OCI-LY3 (cell line): ENCODE measurements at regions not wholly inside any gene's neighbourhood (a gene's known extent, or its start where the extent isn't known, plus 50 kb on each side); places are given as distances from the start of the nearest gene placed in this dataset.

Experiments used
- H2AFZ ChIP-seq: fragments of 200-600, 300-600 bp; shearing (Covaris generic); 2 replicates; pipeline ENCODE4 v1.6.0; 2014; ENCODE audit warnings: antibody characterized with exemption, low read depth, low read length
- H3K27ac ChIP-seq: fragments of 200-600, 300-600 bp; sonication (generic); 2 replicates; pipeline ENCODE4 v1.5.1; 2014; ENCODE audit warnings: mild to moderate bottlenecking, low read length, moderate library complexity, mixed read lengths
- H3K27me3 ChIP-seq: fragments of 200-600, 300-600 bp; sonication (generic); 2 replicates; pipeline ENCODE4 v1.6.1; 2014; ENCODE audit warnings: low read depth, low read length, mixed read lengths
- H3K36me3 ChIP-seq: fragments of 200-600, 300-600 bp; sonication (generic); replicated peaks from 2 replicates; pipeline ENCODE3; 2014; ENCODE audit warnings: low read depth, low read length, mixed read lengths
- H3K4me1 ChIP-seq: fragments of 300-600, 200-600 bp; sonication (generic); 2 replicates; pipeline ENCODE4 v1.6.1; 2014; ENCODE audit warnings: low read length, mixed read lengths
- H3K4me2 ChIP-seq: fragments of 200-600, 300-600 bp; sonication (generic); 2 replicates; pipeline ENCODE4 v1.6.1; 2014; ENCODE audit warnings: low read length, mixed read lengths
- H3K4me3 ChIP-seq: fragments of 300-600, 200-600 bp; sonication (generic); 2 replicates; pipeline ENCODE4 v1.5.1; 2014; ENCODE audit warnings: antibody characterized with exemption, mild to moderate bottlenecking, low read length, moderate library complexity
- H3K79me2 ChIP-seq: fragments of 300-600, 200-600 bp; shearing (Covaris generic); 2 replicates; pipeline ENCODE4 v1.6.1; 2014; ENCODE audit warnings: mild to moderate bottlenecking, low read length, mixed read lengths
- H3K9ac ChIP-seq: fragments of 300-600, 200-600 bp; shearing (Covaris generic); 2 replicates; pipeline ENCODE4 v1.6.0; 2014; ENCODE audit warnings: mild to moderate bottlenecking, low read length, moderate library complexity
- H3K9me3 ChIP-seq: fragments of 200-600, 300-600 bp; shearing (Covaris generic); 2 replicates; pipeline ENCODE4 v1.6.1; 2014; ENCODE audit warnings: low read length, mixed read lengths; ENCODE audit not compliant: insufficient read depth
- H4K20me1 ChIP-seq: fragments of 200-600, 300-600 bp; sonication (generic); 2 replicates; pipeline ENCODE4 v1.6.1; 2016; ENCODE audit warnings: low read length, mixed read lengths; ENCODE audit not compliant: insufficient read depth
- EZH2phosphoT487 ChIP-seq: fragments of 200-600 bp; shearing (Covaris generic); IDR thresholded peaks from 2 replicates; pipeline ENCODE4 v1.6.1; 2018; ENCODE audit warnings: antibody characterized with exemption, mixed run types, low read depth
- TF ChIP-seq, protein P1 (sequence below): fragments of 200-600, 300-600 bp; sonication (generic); IDR thresholded peaks from 2 replicates; pipeline ENCODE4 v1.5.1; 2014; ENCODE audit warnings: antibody characterized with exemption, low read length, low read depth

DNA sequence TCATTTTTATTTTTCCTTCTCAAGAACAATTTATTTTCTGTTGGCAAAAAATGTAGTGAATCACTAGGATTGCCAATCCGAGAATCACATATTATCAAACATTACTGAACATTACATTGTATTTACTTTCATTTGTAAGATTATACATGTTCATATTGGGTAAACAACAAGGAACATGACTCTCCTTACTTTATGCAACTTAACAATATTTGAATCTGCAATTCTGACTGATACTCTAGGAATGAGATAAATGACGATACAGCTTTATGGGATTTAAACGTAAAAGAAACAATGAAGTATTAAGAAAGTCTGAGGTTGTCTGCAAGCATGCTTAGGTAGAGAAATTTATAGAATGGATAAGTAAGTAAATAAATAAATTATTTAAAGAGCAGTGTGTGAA, 2302.9 kb downstream of the MAT2B start:
- Histone ChIP-seq H3K79me2 (no peaks in the 10 kb centered on the region), H3K27ac (no peak overlapping the region), H3K9me3 (no peaks in the 10 kb centered on the region), H3K27me3 (no peaks in the 10 kb centered on the region), H3K9ac (no peak overlapping the region), H3K36me3 (no peaks in the 10 kb centered on the region), H3K4me2 (no peak overlapping the region), H3K4me3 (no peak overlapping the region), H2AFZ (no peak overlapping the region), H4K20me1 (no peaks in the 10 kb centered on the region), H3K4me1 (no peaks in the 10 kb centered on the region)
- TF ChIP-seq EZH2phosphoT487 = no peak
- TF ChIP-seq, protein P1, sequence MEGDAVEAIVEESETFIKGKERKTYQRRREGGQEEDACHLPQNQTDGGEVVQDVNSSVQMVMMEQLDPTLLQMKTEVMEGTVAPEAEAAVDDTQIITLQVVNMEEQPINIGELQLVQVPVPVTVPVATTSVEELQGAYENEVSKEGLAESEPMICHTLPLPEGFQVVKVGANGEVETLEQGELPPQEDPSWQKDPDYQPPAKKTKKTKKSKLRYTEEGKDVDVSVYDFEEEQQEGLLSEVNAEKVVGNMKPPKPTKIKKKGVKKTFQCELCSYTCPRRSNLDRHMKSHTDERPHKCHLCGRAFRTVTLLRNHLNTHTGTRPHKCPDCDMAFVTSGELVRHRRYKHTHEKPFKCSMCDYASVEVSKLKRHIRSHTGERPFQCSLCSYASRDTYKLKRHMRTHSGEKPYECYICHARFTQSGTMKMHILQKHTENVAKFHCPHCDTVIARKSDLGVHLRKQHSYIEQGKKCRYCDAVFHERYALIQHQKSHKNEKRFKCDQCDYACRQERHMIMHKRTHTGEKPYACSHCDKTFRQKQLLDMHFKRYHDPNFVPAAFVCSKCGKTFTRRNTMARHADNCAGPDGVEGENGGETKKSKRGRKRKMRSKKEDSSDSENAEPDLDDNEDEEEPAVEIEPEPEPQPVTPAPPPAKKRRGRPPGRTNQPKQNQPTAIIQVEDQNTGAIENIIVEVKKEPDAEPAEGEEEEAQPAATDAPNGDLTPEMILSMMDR = no peak

DNA sequence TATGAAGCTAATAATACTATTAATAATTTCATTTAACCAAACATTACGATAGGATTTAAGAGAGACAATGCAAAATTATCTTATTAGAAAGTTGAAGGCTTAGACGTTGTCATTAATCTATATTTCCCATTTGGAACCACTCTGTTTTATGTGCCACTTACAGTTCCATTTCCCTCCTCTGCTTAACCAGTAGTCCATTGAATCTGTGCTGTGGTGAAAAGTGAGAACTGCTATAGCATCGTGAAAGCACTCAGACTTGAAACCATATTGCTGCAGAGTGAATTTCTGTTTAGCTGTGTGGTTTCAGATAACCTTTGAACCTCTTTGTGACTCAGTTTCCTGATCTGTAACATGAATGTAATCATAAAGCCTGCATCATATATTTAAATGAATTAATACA, 2304.5 kb downstream of the MAT2B start:
- H4K20me1 ChIP-seq = no peaks in the 10 kb centered on the region
- no peak overlapping the region for H3K9ac ChIP-seq
- TF ChIP-seq, protein P1 = no peak
- no peak for TF ChIP-seq EZH2phosphoT487
- H3K4me1 ChIP-seq = no peaks in the 10 kb centered on the region
- no peak overlapping the region for H3K27ac ChIP-seq
- H3K4me2 ChIP-seq = no peak overlapping the region
- no peaks in the 10 kb centered on the region for H3K36me3 ChIP-seq
- no peaks in the 10 kb centered on the region for H3K9me3 ChIP-seq
- no peaks in the 10 kb centered on the region for H3K79me2 ChIP-seq
- no peak overlapping the region for H3K4me3 ChIP-seq
- no peaks in the 10 kb centered on the region for H3K27me3 ChIP-seq
- no peak overlapping the region for H2AFZ ChIP-seq

DNA sequence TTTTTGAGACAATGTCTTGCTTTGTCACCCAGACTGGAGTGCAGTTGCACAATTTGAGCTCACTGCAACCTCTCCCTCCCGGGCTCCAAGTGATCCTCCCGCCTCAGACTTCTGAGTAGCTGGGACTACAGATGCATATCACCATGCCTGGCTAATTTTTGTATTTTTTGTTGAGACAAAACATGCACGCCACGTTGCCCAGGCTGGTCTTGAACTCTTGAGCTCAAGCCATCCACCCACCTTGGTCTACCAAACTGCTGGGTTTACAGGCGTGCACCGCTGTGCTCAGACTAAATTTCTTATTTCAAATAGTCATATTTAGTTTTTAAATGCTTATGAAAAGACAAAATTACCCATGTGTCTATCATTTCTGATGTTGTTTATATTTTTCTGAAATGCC, 2324.1 kb downstream of the MAT2B start:
- Histone ChIP-seq H2AFZ (no peak overlapping the region), H3K4me3 (no peak overlapping the region), H3K27ac (no peak overlapping the region), H3K79me2 (no peaks in the 10 kb centered on the region), H3K36me3 (no peaks in the 10 kb centered on the region), H3K27me3 (no peaks in the 10 kb centered on the region), H3K4me1 (no peaks in the 10 kb centered on the region), H4K20me1 (no peaks in the 10 kb centered on the region), H3K4me2 (no peak overlapping the region), H3K9me3 (no peaks in the 10 kb centered on the region), H3K9ac (no peak overlapping the region)
- TF ChIP-seq, protein P1 = no peak
- TF ChIP-seq EZH2phosphoT487 = no peak

- no peaks in the 10 kb centered on the region for H3K4me1 ChIP-seq
These were observed 2329.5 kb downstream of the MAT2B start for GRCh38 chr5:165834891-165835290.

DNA sequence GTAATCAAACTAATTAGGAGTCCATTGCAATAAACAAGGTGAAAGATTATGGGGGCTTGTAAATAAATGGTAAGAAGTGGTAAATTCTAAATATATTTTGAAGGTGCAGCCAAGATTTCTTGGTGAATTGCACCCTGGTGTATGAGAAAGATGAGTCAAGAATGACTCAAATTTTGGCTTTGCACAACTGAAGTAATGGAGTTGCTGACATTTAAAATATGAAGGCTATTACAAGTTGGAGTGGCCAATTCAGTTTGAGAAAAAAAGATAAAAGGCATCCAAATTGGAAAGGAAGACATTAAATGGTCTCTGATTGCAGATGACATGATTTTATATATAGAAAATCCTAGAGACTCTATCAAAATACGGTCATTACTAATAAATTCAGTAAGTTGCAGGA, 2330.6 kb downstream of the MAT2B start:
- Histone ChIP-seq H3K4me3 (no peak overlapping the region), H3K9me3 (no peaks in the 10 kb centered on the region), H3K27me3 (no peaks in the 10 kb centered on the region), H2AFZ (no peak overlapping the region), H3K4me2 (no peak overlapping the region), H3K36me3 (no peaks in the 10 kb centered on the region), H4K20me1 (no peaks in the 10 kb centered on the region), H3K79me2 (no peaks in the 10 kb centered on the region), H3K27ac (no peak overlapping the region), H3K9ac (no peak overlapping the region), H3K4me1 (no peaks in the 10 kb centered on the region)
- no peak for TF ChIP-seq EZH2phosphoT487
- TF ChIP-seq, protein P1 = no peak

More at GRCh38 chr5:165834891-165835290, 2329.5 kb downstream of the MAT2B start:
- H3K79me2 ChIP-seq = no peaks in the 10 kb centered on the region
- no peak for TF ChIP-seq EZH2phosphoT487
- H3K9me3 ChIP-seq = no peaks in the 10 kb centered on the region
- H2AFZ ChIP-seq = no peak overlapping the region
- no peak overlapping the region for H3K4me2 ChIP-seq
- H3K9ac ChIP-seq = no peak overlapping the region
- no peaks in the 10 kb centered on the region for H3K36me3 ChIP-seq
- H3K27me3 ChIP-seq = no peaks in the 10 kb centered on the region
- H3K4me3 ChIP-seq = no peak overlapping the region
- H4K20me1 ChIP-seq = no peaks in the 10 kb centered on the region
- no peak overlapping the region for H3K27ac ChIP-seq
